Peyer's patch (tissue), 4 donors: ENCODE measurements at regions not wholly inside any gene's neighbourhood (a gene's known extent, or its start where the extent isn't known, plus 50 kb on each side); places are given as distances from the start of the nearest gene placed in this dataset.

Experiments used
- CTCF ChIP-seq, 6 experiments: fragments of 450-650 bp in 4 of 6; fragments of 200-600 bp in 2 of 6; sonication (generic) in 1 of 6; IDR thresholded peaks; one replicate each; pipeline ENCODE4 v1.5.1; 2017 to 2019; ENCODE audit warnings: antibody characterized with exemption in 6 of 6, mild to moderate bottlenecking in 3 of 6, moderate library complexity in 1 of 6
- POLR2A ChIP-seq, 2 donors: fragments of 450-650 bp; IDR thresholded peaks; one replicate each; pipeline ENCODE4 v1.5.1; 2017; ENCODE audit warnings: antibody characterized with exemption in 2 of 2, mild to moderate bottlenecking in 2 of 2, moderate library complexity in 2 of 2

DNA sequence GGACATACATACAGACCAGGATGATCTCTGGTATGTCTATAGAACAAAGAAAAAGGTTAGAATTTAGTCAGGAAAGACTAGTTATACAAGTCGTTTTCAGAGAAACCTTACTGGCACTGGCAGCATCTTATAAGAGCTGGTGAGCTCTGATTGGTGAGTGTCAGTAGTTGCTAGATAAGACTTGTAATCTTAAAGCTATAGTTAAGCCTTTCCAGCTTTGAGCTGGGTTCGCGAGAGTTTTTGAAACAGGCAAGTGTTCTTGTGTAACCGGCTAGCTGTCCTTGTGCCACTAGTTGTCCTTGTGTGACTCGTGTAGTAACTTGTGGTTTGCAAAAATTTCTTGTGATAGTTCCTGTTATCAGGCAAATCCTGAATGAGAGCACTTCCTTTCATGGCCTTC lies 740.9 kb downstream of the GALC start:
- TF ChIP-seq POLR2A (IDR thresholded peaks at IDR 0.05) (no peak), CTCF (IDR thresholded peaks at IDR 0.05) (no peak)
